SK-N-SH (cell line): ENCODE measurements at regions not wholly inside any gene's neighbourhood (a gene's known extent, or its start where the extent isn't known, plus 50 kb on each side); places are given as distances from the start of the nearest gene placed in this dataset.

Experiments
- CTCF ChIA-PET: fragments of 300-600, 350-600 bp; formaldehyde crosslinking; extraction: SDS; loops from one replicate; lab custom pipeline; 2021; lab: Yijun Ruan, JAX
- POLR2A ChIA-PET: fragments of 350-600 bp; sonication (Branson Sonifier 250); formaldehyde crosslinking; extraction: SDS; loops from one replicate; lab custom pipeline; 2020; ENCODE audit warnings: antibody characterized with exemption, inconsistent platforms; lab: Yijun Ruan, JAX
- DNase-seq: peaks from one replicate; pipeline ENCODE4 v3.0.0; 2012
- H2AFZ ChIP-seq: fragments of 200-600 bp; sonication (generic); 2 replicates; pipeline ENCODE4 v1.8.1; 2016; ENCODE audit warnings: antibody characterized with exemption, mild to moderate bottlenecking, low read depth
- H3F3A ChIP-seq: fragments of 200-600 bp; sonication (generic); replicated peaks from 2 replicates; pipeline ENCODE3; 2016; ENCODE audit warnings: antibody characterized with exemption, mild to moderate bottlenecking; ENCODE audit not compliant: insufficient read depth
- H3K27ac ChIP-seq, 2 experiments: fragments of 200-500 bp in 1 of 2; fragments of 200-600 bp in 1 of 2; sonication (Bioruptor generic) in 1 of 2; sonication (generic), shearing (Covaris generic) in 1 of 2; 2 replicates each; pipeline versions ENCODE4 v1.5.1 to v1.6.1; 2014 to 2016; ENCODE audit warnings: low read depth in 2 of 2, inconsistent platforms in 1 of 2, low read length in 1 of 2, mild to moderate bottlenecking in 1 of 2, mixed read lengths in 1 of 2
- H3K27me3 ChIP-seq: fragments of 200-600 bp; sonication (generic), shearing (Covaris generic); 2 replicates; pipeline ENCODE4 v1.6.1; 2016; ENCODE audit warnings: mixed run types; ENCODE audit not compliant: insufficient read depth
- H3K36me3 ChIP-seq, 2 experiments: fragments of 200-500 bp in 1 of 2; fragments of 200-600 bp in 1 of 2; sonication (Bioruptor generic) in 1 of 2; sonication (generic) in 1 of 2; replicated peaks in 1 of 2; 2 replicates each; pipeline versions ENCODE3 to v1.5.1; 2014 to 2016; ENCODE audit warnings: low read length in 1 of 2, mild to moderate bottlenecking in 1 of 2; ENCODE audit not compliant: insufficient read depth in 2 of 2, control insufficient read depth in 1 of 2
- H3K4me1 ChIP-seq, 2 experiments: fragments of 200-500 bp in 1 of 2; fragments of 200-600 bp in 1 of 2; sonication (Bioruptor generic) in 1 of 2; sonication (generic), shearing (Covaris generic) in 1 of 2; 2 replicates each; pipeline versions ENCODE4 v1.5.1 to v1.6.1; 2014 to 2016; ENCODE audit warnings: low read depth in 1 of 2, low read length in 1 of 2, mixed run types in 1 of 2; ENCODE audit not compliant: insufficient read depth in 2 of 2, control insufficient read depth in 1 of 2
- H3K4me2 ChIP-seq: fragments of 200-600 bp; sonication (generic), shearing (Covaris generic); 2 replicates; pipeline ENCODE4 v1.6.1; 2017; ENCODE audit warnings: mixed run types
- H3K4me3 ChIP-seq, 2 experiments: fragments of 200-500 bp in 1 of 2; fragments of 200-600 bp in 1 of 2; sonication (Bioruptor generic) in 1 of 2; sonication (generic), shearing (Covaris generic) in 1 of 2; 2 replicates each; pipeline versions ENCODE4 v1.5.1 to v1.8.1; 2014 to 2016; ENCODE audit warnings: low read depth in 2 of 2, inconsistent platforms in 1 of 2, low read length in 1 of 2, mild to moderate bottlenecking in 1 of 2, mixed read lengths in 1 of 2, moderate library complexity in 1 of 2
- H3K79me2 ChIP-seq: fragments of 200-600 bp; sonication (generic); 2 replicates; pipeline ENCODE4 v1.8.1; 2017; ENCODE audit warnings: mild to moderate bottlenecking; ENCODE audit not compliant: insufficient read depth
- H3K9ac ChIP-seq: fragments of 200-600 bp; sonication (generic); 2 replicates; pipeline ENCODE4 v1.6.1; 2017; ENCODE audit warnings: mixed run types
- H3K9me2 ChIP-seq: fragments of 200-600 bp; sonication (generic); 2 replicates; pipeline ENCODE4 v1.6.1; 2017; ENCODE audit warnings: mixed run types
- H3K9me3 ChIP-seq: fragments of 200-600 bp; sonication (generic); 2 replicates; pipeline ENCODE4 v1.6.1; 2017; ENCODE audit warnings: mixed run types, mild to moderate bottlenecking, moderate library complexity
- H4K20me1 ChIP-seq: fragments of 200-600 bp; sonication (generic); 2 replicates; pipeline ENCODE4 v1.6.1; 2017; ENCODE audit warnings: mild to moderate bottlenecking, mixed run types; ENCODE audit not compliant: insufficient read depth
- CTCF ChIP-seq: fragments of 200-600 bp; sonication (generic); IDR thresholded peaks from 2 replicates; pipeline ENCODE4 v1.6.1; 2017; ENCODE audit warnings: antibody characterized with exemption, mild to moderate bottlenecking, moderate library complexity
- EP300 ChIP-seq, 2 experiments: IDR thresholded peaks; 2 replicates each; pipeline versions ENCODE4 v1.4.0 to v1.6.1; 2012; ENCODE audit warnings: borderline replicate concordance in 1 of 2, low read depth in 1 of 2, low read length in 1 of 2
- GABPA ChIP-seq: IDR thresholded peaks from 2 replicates; pipeline ENCODE4 v1.4.0; 2012; ENCODE audit warnings: low read depth, mild to moderate bottlenecking
- MAX ChIP-seq: IDR thresholded peaks from 2 replicates; pipeline ENCODE4 v1.4.0; 2012; ENCODE audit warnings: low read depth
- MXI1 ChIP-seq: IDR thresholded peaks from 2 replicates; pipeline ENCODE4 v1.6.1; 2012; ENCODE audit warnings: mild to moderate bottlenecking, low read depth, low read length, improper control_type of control experiment
- NFIC ChIP-seq: IDR thresholded peaks from 2 replicates; pipeline ENCODE4 v1.4.0; 2012; ENCODE audit warnings: borderline replicate concordance
- POLR2AphosphoS5 ChIP-seq: IDR thresholded peaks from 2 replicates; pipeline ENCODE4 v1.6.1; 2012; ENCODE audit warnings: low read depth, low read length
- RAD21 ChIP-seq: IDR thresholded peaks from 2 replicates; pipeline ENCODE4 v1.6.1; 2012; ENCODE audit warnings: mild to moderate bottlenecking, low read length
- REST ChIP-seq: IDR thresholded peaks from 2 replicates; pipeline ENCODE4 v1.6.1; 2012; ENCODE audit warnings: mild to moderate bottlenecking, low read depth, low read length, moderate library complexity
- RFX5 ChIP-seq: IDR thresholded peaks from 2 replicates; pipeline ENCODE4 v1.6.1; 2012; ENCODE audit warnings: mild to moderate bottlenecking, improper control_type of control experiment, low read length
- RXRA ChIP-seq: IDR thresholded peaks from 2 replicates; pipeline ENCODE4 v1.4.0; 2012; ENCODE audit warnings: low read depth, mild to moderate bottlenecking, borderline replicate concordance
- SIN3A ChIP-seq: IDR thresholded peaks from 2 replicates; pipeline ENCODE4 v1.6.1; 2012; ENCODE audit warnings: low read depth, mild to moderate bottlenecking, low read length, moderate library complexity, borderline replicate concordance
- TCF12 ChIP-seq: IDR thresholded peaks from 2 replicates; pipeline ENCODE4 v1.4.0; 2012
- USF1 ChIP-seq: IDR thresholded peaks from 2 replicates; pipeline ENCODE4 v1.4.0; 2012; ENCODE audit warnings: low read depth, borderline replicate concordance
- USF2 ChIP-seq: fragments of 150-350 bp; IDR thresholded peaks from 2 replicates; pipeline ENCODE4 v1.6.1; 2017; ENCODE audit warnings: antibody characterized with exemption, low read length, low read depth, borderline replicate concordance
- YY1 ChIP-seq: IDR thresholded peaks from 2 replicates; pipeline ENCODE4 v1.4.0; 2012; ENCODE audit warnings: low read depth, mild to moderate bottlenecking
- ZBTB33 ChIP-seq: IDR thresholded peaks from 2 replicates; pipeline ENCODE4 v1.4.0; 2012; ENCODE audit warnings: low read depth, borderline replicate concordance
- WGBS: methylation state at CpG from one replicate; pipeline ENCODE4 v1.1.6; 2017; ENCODE audit warnings: low lambda C conversion rate; 5-methylcytosine and 5-hydroxymethylcytosine counted together

- Histone ChIP-seq H3K4me1 (no peaks in the 10 kb centered on the region; a peak in 1 of 4 replicates), H3K4me3 (no peak overlapping the region), H4K20me1 (no peaks in the 10 kb centered on the region), H2AFZ (no peak overlapping the region), H3K9ac (no peak overlapping the region), H3K9me3 (peaks cover 9% of the 10 kb centered on the region), H3K9me2 (no peaks in the 10 kb centered on the region), H3K27me3 (no peaks in the 10 kb centered on the region), H3K27ac (no peak overlapping the region), H3K36me3 (no peaks in the 10 kb centered on the region), H3K79me2 (no peaks in the 10 kb centered on the region), H3F3A (peaks cover 4% of the 10 kb centered on the region), H3K4me2 (no peak overlapping the region)
- ChIA-PET CTCF (no interaction called here), POLR2A (no interaction called here)
- 76% methylated on average over 5 of the region's 5 CpGs for WGBS
- DNase-seq: no peak
- TF ChIP-seq GABPA (no peak), CTCF (no peak), RXRA (no peak), RAD21 (no peak), USF1 (no peak), SIN3A (no peak), EP300 (IDR thresholded peaks at IDR 0.05; ENCODE audit: borderline replicate concordance in 1 of 2, low read depth in 1 of 2, low read length in 1 of 2) (no peak), MAX (no peak), MXI1 (no peak), POLR2AphosphoS5 (no peak)
Measured at GRCh38 chr4:78707793-78708192, 68.4 kb upstream of the BMP2K start.

- Histone ChIP-seq H3K4me2 (no peak overlapping the region), H3K9me2 (no peaks in the 10 kb centered on the region), H3K79me2 (no peaks in the 10 kb centered on the region), H4K20me1 (no peaks in the 10 kb centered on the region), H2AFZ (no peak overlapping the region), H3K9ac (no peak overlapping the region), H3K4me1 (no peaks in the 10 kb centered on the region), H3K4me3 (no peak overlapping the region), H3K9me3 (peaks cover 6% of the 10 kb centered on the region), H3F3A (no peaks in the 10 kb centered on the region), H3K27me3 (no peaks in the 10 kb centered on the region), H3K36me3 (no peaks in the 10 kb centered on the region), H3K27ac (no peak overlapping the region)
- POLR2A ChIA-PET: no interaction called here
- CTCF ChIA-PET: no interaction called here
- no peak for DNase-seq
- TF ChIP-seq MXI1 (no peak), NFIC (no peak), RFX5 (no peak), USF2 (no peak), REST (no peak), ZBTB33 (no peak), YY1 (no peak), POLR2AphosphoS5 (no peak), CTCF (no peak), TCF12 (no peak)
Measured at GRCh38 chr4:78710536-78710935, 65.6 kb upstream of the BMP2K start.
